ENCODE measurements at regions not wholly inside any gene's neighbourhood (a gene's known extent, or its start where the extent isn't known, plus 50 kb on each side); places are given as distances from the start of the nearest gene placed in this dataset.
A peak's percentile ranks its signal among the peaks of the same experiment; 100 is the strongest.
"Not testable (repeated sequence)": the region's sequence is repeated elsewhere in the genome, so short reads cannot be mapped to it uniquely, and the experiment has no call there.

- TF ChIP-seq POLR2A (IDR thresholded peaks at IDR 0.05; ENCODE audit: low read length) (no peak), GATA1 (IDR thresholded peaks at IDR 0.05; ENCODE audit: low read depth, low read length) (no peak)
- DNase-seq, result peak; percentile 9 to 42
Observed at GRCh38 chr3:4166540-4166939, 136.6 kb upstream of the SETMAR start.

GRCh38 chr3:4167230-4167629, 135.9 kb upstream of the SETMAR start:
- DNase-seq, result not testable (repeated sequence)

- no peak for DNase-seq
- TF ChIP-seq POLR2A (IDR thresholded peaks at IDR 0.05; ENCODE audit: low read length) (no peak), GATA1 (IDR thresholded peaks at IDR 0.05; ENCODE audit: low read depth, low read length) (no peak)
Observed at GRCh38 chr3:4174791-4175190, 128.4 kb upstream of the SETMAR start.

GRCh38 chr3:4191971-4192370, 111.2 kb upstream of the SETMAR start:
- no peak for TF ChIP-seq GATA1 (IDR thresholded peaks at IDR 0.05; ENCODE audit: low read depth, low read length)
- TF ChIP-seq POLR2A (IDR thresholded peaks at IDR 0.05; ENCODE audit: low read length), result no peak
- DNase-seq, result no peak

- no peak for TF ChIP-seq GATA1 (IDR thresholded peaks at IDR 0.05; ENCODE audit: low read depth, low read length)
- TF ChIP-seq POLR2A (IDR thresholded peaks at IDR 0.05; ENCODE audit: low read length), result no peak
- peak in 1 of 2 experiments; percentile 12 for DNase-seq
Observed at GRCh38 chr3:4195006-4195405, 108.2 kb upstream of the SETMAR start.

GRCh38 chr3:4196506-4197147, 106.5 kb upstream of the SETMAR start:
- TF ChIP-seq GATA1 (IDR thresholded peaks at IDR 0.05; ENCODE audit: low read depth, low read length), result no peak
- TF ChIP-seq POLR2A (IDR thresholded peaks at IDR 0.05; ENCODE audit: low read length), result no peak
- no peak for DNase-seq

GRCh38 chr3:4197670-4198069, 105.5 kb upstream of the SETMAR start:
- TF ChIP-seq POLR2A (IDR thresholded peaks at IDR 0.05; ENCODE audit: low read length) (no peak), GATA1 (IDR thresholded peaks at IDR 0.05; ENCODE audit: low read depth, low read length) (no peak)
- no peak for DNase-seq

GRCh38 chr3:4198491-4198890, 104.7 kb upstream of the SETMAR start:
- DNase-seq, result no peak
- TF ChIP-seq GATA1 (IDR thresholded peaks at IDR 0.05; ENCODE audit: low read depth, low read length) (no peak), POLR2A (IDR thresholded peaks at IDR 0.05; ENCODE audit: low read length) (no peak)

- not testable (repeated sequence) for DNase-seq
Observed at GRCh38 chr3:4204776-4205175, 98.4 kb upstream of the SETMAR start.

GRCh38 chr3:4207672-4208071, 95.5 kb upstream of the SETMAR start:
- no peak for DNase-seq
- TF ChIP-seq POLR2A (IDR thresholded peaks at IDR 0.05; ENCODE audit: low read length), result no peak
- TF ChIP-seq GATA1 (IDR thresholded peaks at IDR 0.05; ENCODE audit: low read depth, low read length), result no peak

GRCh38 chr3:4208556-4208955, 94.6 kb upstream of the SETMAR start:
- DNase-seq, result no peak

GRCh38 chr3:4211610-4212009, 91.6 kb upstream of the SETMAR start:
- no peak for DNase-seq
- TF ChIP-seq GATA1 (IDR thresholded peaks at IDR 0.05; ENCODE audit: low read depth, low read length) (no peak), POLR2A (IDR thresholded peaks at IDR 0.05; ENCODE audit: low read length) (no peak)

More at GRCh38 chr3:4208556-4208955, 94.6 kb upstream of the SETMAR start:
- TF ChIP-seq GATA1 (IDR thresholded peaks at IDR 0.05; ENCODE audit: low read depth, low read length) (no peak), POLR2A (IDR thresholded peaks at IDR 0.05; ENCODE audit: low read length) (no peak)

GRCh38 chr3:4213420-4213819, 89.7 kb upstream of the SETMAR start:
- DNase-seq, result not testable (repeated sequence)

GRCh38 chr3:4216974-4217373, 86.2 kb upstream of the SETMAR start:
- DNase-seq, result not testable (repeated sequence)

GRCh38 chr3:4218456-4219226, 84.5 kb upstream of the SETMAR start:
- TF ChIP-seq POLR2A (IDR thresholded peaks at IDR 0.05; ENCODE audit: low read length) (no peak), GATA1 (IDR thresholded peaks at IDR 0.05; ENCODE audit: low read depth, low read length) (no peak)
- no peak for DNase-seq

GRCh38 chr3:4219227-4219568, 84.0 kb upstream of the SETMAR start:
- TF ChIP-seq POLR2A (IDR thresholded peaks at IDR 0.05; ENCODE audit: low read length) (no peak), GATA1 (IDR thresholded peaks at IDR 0.05; ENCODE audit: low read depth, low read length) (no peak)
- no peak for DNase-seq
